ENCODE measurements at regions not wholly inside any gene's neighbourhood (a gene's known extent, or its start where the extent isn't known, plus 50 kb on each side); places are given as distances from the start of the nearest gene placed in this dataset.

- Histone ChIP-seq H3K9me3 (no peaks in the 10 kb centered on the region), H3K27ac (no peak overlapping the region), H3K4me3 (no peak overlapping the region), H3K4me1 (no peaks in the 10 kb centered on the region), H3K27me3 (no peaks in the 10 kb centered on the region), H3K36me3 (ENCODE audit: low read depth, missing control alignments) (no peaks in the 10 kb centered on the region)
- DNase-seq = no peak
- intact Hi-C loops (cut with DNase I; ENCODE audit: low total_unique reads) = no loop called here
- WGBS, 2 donors = 73 to 87% methylated on average over 12 to 16 of the region's 16 CpGs
- no peak for TF ChIP-seq CTCF (IDR thresholded peaks at IDR 0.05)
- TF ChIP-seq POLR2A (IDR thresholded peaks at IDR 0.05) = no peak
These were observed 92.8 kb upstream of the MLN start for GRCh38 chr6:33896391-33897188.

DNA sequence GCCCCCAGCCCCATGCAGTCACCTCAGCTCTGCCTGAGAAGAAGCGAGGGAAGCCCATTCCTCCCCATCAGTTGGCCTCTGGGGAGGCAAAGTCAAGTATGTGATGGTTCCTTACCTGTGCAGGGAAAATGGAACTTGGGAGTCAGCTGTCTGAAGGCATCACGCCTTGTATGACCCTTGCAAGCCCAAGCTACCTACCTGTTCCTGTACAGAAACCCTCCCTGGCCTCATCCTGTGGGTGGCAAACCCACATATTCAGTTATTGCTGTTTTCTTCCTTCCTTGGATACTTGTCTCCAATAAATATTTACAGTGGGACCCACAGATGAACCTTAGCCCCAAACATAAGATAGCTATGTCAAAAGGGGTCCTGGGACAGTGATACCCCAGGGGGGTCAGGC, 92.2 kb upstream of the MLN start:
- intact Hi-C loops (cut with DNase I; ENCODE audit: low total_unique reads) = no loop called here
- DNase-seq = no peak
- H3K9me3 ChIP-seq = no peaks in the 10 kb centered on the region
- no peaks in the 10 kb centered on the region for H3K4me1 ChIP-seq
- no peaks in the 10 kb centered on the region for H3K36me3 ChIP-seq (ENCODE audit: low read depth, missing control alignments)
- H3K4me3 ChIP-seq = no peak overlapping the region
- H3K27me3 ChIP-seq = no peaks in the 10 kb centered on the region
- no peak for TF ChIP-seq POLR2A (IDR thresholded peaks at IDR 0.05)
- no peak for TF ChIP-seq CTCF (IDR thresholded peaks at IDR 0.05)
- WGBS, 2 donors = 98 to 100% methylated on average over 1 to 2 of the region's 2 CpGs
- H3K27ac ChIP-seq = no peak overlapping the region

GRCh38 chr6:33895296-33895695, 91.5 kb upstream of the MLN start:
- DNase-seq = no peak
- no peak overlapping the region for H3K4me3 ChIP-seq
- no peak overlapping the region for H3K27ac ChIP-seq
- H3K36me3 ChIP-seq (ENCODE audit: low read depth, missing control alignments) = no peaks in the 10 kb centered on the region
- no peaks in the 10 kb centered on the region for H3K27me3 ChIP-seq
- intact Hi-C loops (cut with DNase I; ENCODE audit: low total_unique reads) = no loop called here
- no peaks in the 10 kb centered on the region for H3K9me3 ChIP-seq
- no peak for TF ChIP-seq CTCF (IDR thresholded peaks at IDR 0.05)
- no peak for TF ChIP-seq POLR2A (IDR thresholded peaks at IDR 0.05)
- no peaks in the 10 kb centered on the region for H3K4me1 ChIP-seq
- 84 to 94% methylated on average over 3 of the region's 3 CpGs for WGBS, 2 donors

GRCh38 chr6:33894438-33894837, 90.6 kb upstream of the MLN start:
- intact Hi-C loops (cut with DNase I; ENCODE audit: low total_unique reads) = no loop called here
- no peak for TF ChIP-seq POLR2A (IDR thresholded peaks at IDR 0.05)
- TF ChIP-seq CTCF (IDR thresholded peaks at IDR 0.05) = no peak
- H3K9me3 ChIP-seq = no peaks in the 10 kb centered on the region
- H3K4me1 ChIP-seq = no peaks in the 10 kb centered on the region
- H3K27me3 ChIP-seq = no peaks in the 10 kb centered on the region
- no peak for DNase-seq
- H3K4me3 ChIP-seq = no peak overlapping the region
- H3K36me3 ChIP-seq (ENCODE audit: low read depth, missing control alignments) = no peaks in the 10 kb centered on the region
- no peak overlapping the region for H3K27ac ChIP-seq
- 50% methylated on average over 2 of the region's 2 CpGs; no CpG with 5 or more reads in 1 of the 2 donors for WGBS, 2 donors
